ENCODE measurements at regions not wholly inside any gene's neighbourhood (a gene's known extent, or its start where the extent isn't known, plus 50 kb on each side); places are given as distances from the start of the nearest gene placed in this dataset.
"Not testable (repeated sequence)": the region's sequence is repeated elsewhere in the genome, so short reads cannot be mapped to it uniquely, and the experiment has no call there.

DNA sequence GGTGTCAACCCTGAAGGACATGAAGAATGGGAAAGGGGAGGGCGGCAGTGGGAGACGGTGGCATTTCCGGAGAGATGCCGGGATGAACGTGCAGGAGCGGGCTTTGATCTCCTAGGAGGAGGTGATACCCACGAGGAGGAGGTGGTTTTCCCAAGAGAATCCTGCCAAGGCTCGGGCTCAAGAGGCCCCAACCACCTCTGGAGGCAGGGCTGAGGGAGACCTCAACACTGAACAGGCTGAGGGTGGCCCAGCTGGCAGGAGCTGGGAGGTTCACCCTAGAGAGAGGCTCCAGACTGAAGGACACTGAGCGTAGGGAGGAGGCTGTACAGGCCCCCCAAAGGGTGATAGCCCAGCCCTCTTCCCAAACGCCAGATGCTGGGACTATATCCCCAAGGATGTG lies 422.2 kb upstream of the ZNF722 start:
- not testable (repeated sequence) for H3K9me3 Mint-ChIP-seq, H3K36me3 Mint-ChIP-seq, H3K4me1 Mint-ChIP-seq, H3K27ac Mint-ChIP-seq, H3K27me3 Mint-ChIP-seq
- H3K4me3 Mint-ChIP-seq = peak overlapping the region in 1 of 4 donors; percentile 68

DNA sequence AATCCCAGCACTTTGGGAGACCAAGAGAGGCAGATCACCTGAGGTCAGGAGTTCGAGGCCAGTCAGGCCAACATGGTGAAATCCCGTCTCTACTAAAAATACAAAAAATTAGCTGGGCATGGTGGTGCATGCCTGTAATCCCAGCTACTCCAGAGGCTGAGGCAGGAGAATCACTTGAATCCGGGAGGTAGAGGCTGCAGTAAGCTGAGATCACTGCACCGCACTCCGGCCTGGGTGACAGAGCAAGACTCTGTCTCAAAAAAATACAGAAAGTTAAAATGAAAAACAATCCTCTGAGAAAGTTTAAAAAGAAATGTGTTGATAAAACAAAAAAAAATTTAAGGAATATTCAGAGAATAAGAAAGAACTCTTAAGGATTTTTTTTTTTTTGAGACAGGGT lies 421.6 kb upstream of the ZNF722 start:
- H3K4me3 Mint-ChIP-seq, H3K36me3 Mint-ChIP-seq, H3K27ac Mint-ChIP-seq, H3K27me3 Mint-ChIP-seq, H3K9me3 Mint-ChIP-seq, H3K4me1 Mint-ChIP-seq: not testable (repeated sequence)

DNA sequence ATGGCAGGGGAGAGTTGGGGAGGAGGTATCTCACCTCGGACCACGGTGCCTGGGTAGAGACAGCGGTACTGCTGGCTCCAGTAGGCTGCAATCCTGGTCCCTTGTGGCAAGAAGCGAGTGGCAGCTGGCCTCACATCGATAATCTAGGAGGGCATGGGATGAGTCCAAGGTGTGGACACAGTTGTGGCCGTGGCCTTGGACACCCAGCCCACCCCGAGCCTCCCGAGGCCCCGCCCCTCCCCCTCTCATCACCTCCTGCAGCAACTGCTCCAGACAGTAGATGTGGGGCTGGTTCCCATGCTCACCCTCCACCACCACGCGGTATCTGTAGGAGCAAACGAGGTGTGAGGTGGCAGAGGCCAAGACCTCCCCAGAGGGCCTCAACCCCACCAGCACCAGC lies 418.6 kb upstream of the ZNF722 start:
- not testable (repeated sequence) for H3K27ac Mint-ChIP-seq, H3K9me3 Mint-ChIP-seq, H3K4me3 Mint-ChIP-seq, H3K4me1 Mint-ChIP-seq, H3K36me3 Mint-ChIP-seq, H3K27me3 Mint-ChIP-seq

DNA sequence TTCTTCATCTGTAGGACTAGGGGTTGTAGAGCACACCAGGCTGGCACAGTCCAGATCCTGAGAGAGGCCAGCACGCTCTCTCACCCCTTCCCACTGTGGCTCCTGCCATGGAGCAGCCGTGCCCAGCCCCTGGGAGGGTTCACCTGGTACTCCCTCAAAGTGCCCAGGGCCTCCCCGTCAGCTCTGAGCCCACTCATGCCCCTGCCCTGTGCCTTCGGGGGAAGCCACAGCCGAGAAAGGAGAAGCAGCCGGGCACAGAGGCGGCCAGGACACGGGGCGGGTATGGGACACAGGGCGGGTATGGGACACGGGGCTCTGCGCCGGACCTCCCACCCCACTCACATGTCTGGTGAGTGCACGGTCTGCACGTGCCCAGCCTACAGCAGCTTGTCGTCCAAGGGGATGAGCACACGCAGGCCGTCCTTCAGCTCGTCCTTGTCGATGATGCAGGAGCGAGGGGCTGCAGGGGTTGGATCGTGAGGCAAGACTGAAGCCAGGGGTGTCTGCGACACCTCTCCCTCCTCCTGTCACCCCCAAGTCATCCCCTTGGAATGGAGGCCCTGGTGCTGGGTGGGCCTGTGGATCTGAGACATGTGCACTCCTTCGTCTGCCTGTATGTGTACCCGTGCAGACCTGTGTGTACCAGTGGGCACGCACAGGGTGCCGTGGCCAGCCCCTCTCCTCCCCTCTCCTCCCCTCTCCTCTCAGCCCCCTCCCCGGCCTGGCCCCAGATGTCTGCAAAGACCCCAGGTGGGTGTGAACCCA lies 417.9 kb upstream of the ZNF722 start:
- not testable (repeated sequence) for H3K27ac Mint-ChIP-seq, H3K9me3 Mint-ChIP-seq, H3K4me3 Mint-ChIP-seq, H3K27me3 Mint-ChIP-seq, H3K36me3 Mint-ChIP-seq, H3K4me1 Mint-ChIP-seq

DNA sequence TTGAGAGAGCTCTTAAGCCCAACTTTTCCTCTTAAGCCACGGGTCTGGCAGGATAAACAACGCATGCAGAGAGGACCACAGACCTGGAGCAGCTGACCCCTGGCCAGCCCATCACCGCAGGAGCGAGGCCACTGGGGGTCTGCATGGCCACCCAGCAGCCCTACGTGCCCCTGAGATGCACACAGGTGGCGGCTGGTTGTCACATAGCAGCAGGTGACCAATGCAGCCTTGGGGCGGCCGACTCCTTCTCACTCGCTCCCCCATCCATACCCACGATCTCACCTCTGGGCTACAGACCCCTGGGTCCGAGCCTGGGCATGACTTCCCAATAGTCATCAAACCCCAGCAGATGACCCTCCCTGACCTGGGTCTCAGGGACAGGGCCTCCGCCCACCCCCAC lies 415.9 kb upstream of the ZNF722 start:
- H3K4me1 Mint-ChIP-seq, H3K36me3 Mint-ChIP-seq, H3K27ac Mint-ChIP-seq: not testable (repeated sequence)

DNA sequence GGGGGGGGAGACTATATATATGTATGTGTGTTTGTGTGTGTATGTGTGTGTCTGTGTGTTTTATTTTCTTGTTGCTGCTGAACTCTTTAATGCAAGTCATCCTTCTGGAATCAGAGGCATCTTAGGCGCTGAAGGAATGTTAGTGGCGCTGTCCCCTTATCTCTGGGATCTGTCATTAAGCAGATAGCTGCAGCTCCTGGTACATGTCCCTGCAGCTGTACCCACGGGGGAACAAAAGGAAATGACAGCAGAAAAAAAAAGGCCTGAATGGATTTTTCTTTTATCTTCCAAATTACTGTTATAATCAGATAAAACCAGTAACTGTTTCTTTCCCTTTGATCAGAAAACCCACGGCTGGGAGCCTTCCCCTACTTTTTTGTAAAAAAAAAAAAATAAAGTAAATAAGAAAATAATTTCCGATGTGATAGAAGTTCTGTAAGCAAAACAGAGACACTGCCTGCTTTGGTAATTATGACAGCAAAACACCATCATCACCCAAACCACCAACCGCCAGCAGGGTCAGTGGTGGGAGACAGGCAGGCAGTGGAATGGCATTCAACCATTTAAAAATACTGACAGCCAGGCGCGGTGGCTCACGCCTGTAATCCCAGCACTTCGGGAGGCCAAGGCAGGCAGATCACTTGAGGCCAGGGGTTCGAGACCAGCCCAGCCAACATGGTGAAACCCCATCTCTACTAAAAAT lies 411.3 kb upstream of the ZNF722 start:
- H3K27me3 Mint-ChIP-seq = not testable (repeated sequence)

More for the DNA sequence above, 415.9 kb upstream of the ZNF722 start:
- H3K9me3 Mint-ChIP-seq, H3K4me3 Mint-ChIP-seq, H3K27me3 Mint-ChIP-seq: not testable (repeated sequence)

DNA sequence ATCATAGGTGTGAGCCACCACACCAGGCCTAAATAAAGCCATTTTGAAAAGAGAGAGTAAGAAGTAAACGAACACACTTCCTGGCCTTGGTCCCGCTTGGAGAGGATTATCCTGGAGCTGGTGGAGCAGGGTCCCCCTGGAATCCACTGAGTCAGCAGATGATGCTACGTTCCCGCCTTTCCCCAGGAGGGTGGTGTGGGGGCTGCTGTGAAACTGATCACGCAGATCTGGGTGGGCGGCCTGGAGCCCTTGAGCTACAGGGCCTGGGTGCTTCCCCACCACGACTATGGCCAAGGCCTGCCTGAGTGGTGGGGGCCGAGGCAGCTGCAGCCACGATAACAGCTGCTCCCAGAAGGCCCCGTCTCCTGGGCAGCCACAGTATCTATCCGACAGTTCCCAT lies 407.4 kb upstream of the ZNF722 start:
- not testable (repeated sequence) for H3K27me3 Mint-ChIP-seq

More for the DNA sequence above, 411.3 kb upstream of the ZNF722 start:
- not testable (repeated sequence) for H3K27ac Mint-ChIP-seq, H3K4me1 Mint-ChIP-seq, H3K9me3 Mint-ChIP-seq, H3K36me3 Mint-ChIP-seq, H3K4me3 Mint-ChIP-seq

DNA sequence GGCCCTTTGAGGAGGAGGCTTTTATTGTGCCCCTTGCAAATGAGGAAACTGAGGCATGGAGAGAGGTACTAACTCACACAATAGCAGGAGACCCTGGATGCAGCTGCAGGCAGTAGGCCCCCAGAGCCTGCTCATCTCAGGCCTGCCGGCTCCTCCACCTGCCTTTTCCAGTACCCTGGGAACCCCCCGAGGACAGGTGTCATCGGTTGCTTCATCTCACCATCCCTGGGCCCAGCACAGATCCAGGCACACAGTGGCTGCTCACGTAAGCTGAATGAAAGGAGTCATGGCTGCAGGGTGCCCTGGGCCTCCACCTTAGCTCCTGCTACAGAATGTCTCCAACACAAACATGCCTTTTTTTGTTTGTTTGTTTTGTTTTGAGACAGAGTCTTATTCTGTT lies 394.8 kb upstream of the ZNF722 start:
- not testable (repeated sequence) for H3K36me3 Mint-ChIP-seq, H3K4me3 Mint-ChIP-seq, H3K27me3 Mint-ChIP-seq, H3K27ac Mint-ChIP-seq, H3K4me1 Mint-ChIP-seq, H3K9me3 Mint-ChIP-seq

More for the DNA sequence above, 407.4 kb upstream of the ZNF722 start:
- H3K36me3 Mint-ChIP-seq, H3K4me1 Mint-ChIP-seq, H3K9me3 Mint-ChIP-seq, H3K27ac Mint-ChIP-seq, H3K4me3 Mint-ChIP-seq: not testable (repeated sequence)

DNA sequence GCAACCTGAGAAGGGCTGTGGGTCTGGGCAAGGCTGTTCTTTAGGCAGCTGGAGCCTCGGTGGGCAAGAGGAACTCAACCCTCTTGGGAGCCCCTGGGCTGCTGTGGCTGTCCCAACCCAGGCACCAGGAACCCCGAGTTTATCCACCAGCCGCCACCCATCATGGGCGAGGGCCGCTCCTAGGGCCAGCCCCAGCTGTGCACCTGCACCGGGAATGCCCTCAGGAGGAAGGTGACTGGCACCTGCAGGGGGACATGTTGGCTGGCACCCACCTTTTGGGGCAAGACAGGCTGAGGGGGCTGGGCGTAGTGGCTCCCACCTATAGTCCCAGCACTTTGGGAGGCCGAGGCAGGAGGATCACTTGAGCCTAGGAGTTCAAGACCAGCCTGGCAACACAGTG lies 393.8 kb upstream of the ZNF722 start:
- not testable (repeated sequence) for H3K4me1 Mint-ChIP-seq, H3K36me3 Mint-ChIP-seq, H3K4me3 Mint-ChIP-seq, H3K27ac Mint-ChIP-seq, H3K27me3 Mint-ChIP-seq, H3K9me3 Mint-ChIP-seq

DNA sequence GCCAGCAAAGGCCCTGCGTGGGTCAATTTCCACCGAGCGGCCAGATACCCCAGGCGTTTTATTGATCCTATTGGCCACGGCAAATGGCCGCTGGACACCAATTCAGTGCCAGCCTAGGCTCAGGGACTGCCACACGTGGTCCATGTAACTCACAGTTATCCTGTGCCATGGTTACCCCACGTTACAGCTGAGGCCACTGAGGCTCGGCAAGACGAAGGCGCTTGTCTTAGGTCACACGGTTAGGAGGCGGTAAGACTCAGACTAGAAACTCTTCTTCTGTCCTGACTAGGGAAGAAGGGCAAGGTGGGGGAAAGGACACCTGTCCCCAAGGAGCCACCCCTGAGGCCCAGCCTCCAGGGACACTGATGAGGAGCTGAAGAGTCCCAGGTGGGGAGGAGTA lies 381.1 kb upstream of the ZNF722 start:
- H3K27ac Mint-ChIP-seq, H3K4me1 Mint-ChIP-seq, H3K27me3 Mint-ChIP-seq, H3K9me3 Mint-ChIP-seq, H3K36me3 Mint-ChIP-seq, H3K4me3 Mint-ChIP-seq: not testable (repeated sequence)

DNA sequence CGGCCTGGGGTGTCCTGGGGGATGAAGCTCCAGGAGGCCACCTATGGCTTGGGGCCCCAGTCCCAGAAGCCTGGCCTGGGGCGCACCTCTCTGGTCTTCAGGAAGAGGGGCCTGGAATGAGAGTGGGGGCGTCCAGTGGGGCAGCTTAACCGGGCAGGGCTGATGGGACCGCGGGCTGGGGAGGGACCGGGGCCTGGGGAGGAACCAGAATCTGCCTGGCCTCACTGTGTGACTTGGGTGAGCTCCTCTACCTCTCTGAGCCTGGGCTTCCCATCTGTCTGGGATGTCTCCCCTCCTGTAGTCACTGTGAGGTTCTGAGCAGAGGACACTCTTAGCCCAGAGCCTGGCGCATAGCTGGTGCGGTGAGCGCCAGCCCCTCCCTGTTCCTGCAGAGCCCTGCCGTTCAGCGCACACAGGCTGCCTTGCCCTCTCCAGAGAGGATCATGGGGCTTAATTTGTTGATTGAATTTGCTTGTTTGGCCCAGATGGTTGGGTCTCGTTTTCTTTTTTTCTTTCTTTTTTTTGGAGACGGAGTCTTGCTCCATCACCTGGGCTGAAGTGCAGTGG lies 378.4 kb upstream of the ZNF722 start:
- not testable (repeated sequence) for H3K4me1 Mint-ChIP-seq, H3K27me3 Mint-ChIP-seq, H3K9me3 Mint-ChIP-seq, H3K4me3 Mint-ChIP-seq, H3K27ac Mint-ChIP-seq, H3K36me3 Mint-ChIP-seq

DNA sequence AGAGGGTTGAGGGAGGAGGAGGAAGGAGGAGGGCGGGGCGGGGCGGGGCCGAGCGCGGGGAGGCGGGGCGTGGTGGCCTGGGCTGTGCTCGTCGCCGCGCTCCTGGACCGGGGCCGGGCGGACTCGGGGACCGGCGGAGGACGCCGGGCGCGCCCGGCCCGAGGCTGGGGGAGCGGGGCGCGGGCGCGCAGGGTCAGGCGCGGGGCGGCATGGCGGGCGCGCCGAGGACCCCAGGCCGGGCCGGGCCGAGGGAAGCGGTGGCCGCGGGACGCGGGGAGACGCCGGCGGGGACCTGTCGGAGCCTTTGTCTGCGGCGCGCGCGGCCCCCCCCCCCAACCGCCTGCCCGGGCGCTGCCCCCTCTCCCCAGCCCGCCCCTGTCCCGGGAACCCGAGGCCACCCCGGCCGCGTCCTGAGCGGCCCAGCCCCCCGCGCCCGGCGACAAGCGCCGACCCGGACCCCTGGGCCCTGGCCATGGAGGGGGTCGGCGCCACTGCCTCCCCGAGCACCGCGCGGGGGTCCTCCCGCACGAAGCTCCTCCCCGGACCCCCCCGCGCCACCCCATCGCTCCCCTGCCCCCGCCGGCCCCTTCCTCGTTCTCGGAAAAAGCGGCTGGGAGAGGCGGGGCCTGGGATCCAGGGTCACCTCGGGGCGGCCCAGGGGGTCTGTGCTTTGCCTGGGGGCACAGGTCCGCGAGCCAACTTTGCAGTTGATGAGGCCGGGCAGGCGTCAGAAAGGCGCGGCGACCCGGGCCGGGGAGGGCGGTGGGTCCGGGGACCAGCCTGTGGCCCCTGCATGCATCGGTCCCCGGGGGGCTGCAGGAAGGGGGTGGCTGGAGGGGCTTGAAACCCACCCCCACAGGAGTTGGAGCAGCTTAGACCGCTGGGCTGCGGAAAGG lies 370.8 kb upstream of the ZNF722 start:
- H3K4me3 Mint-ChIP-seq, H3K9me3 Mint-ChIP-seq, H3K27me3 Mint-ChIP-seq, H3K36me3 Mint-ChIP-seq, H3K27ac Mint-ChIP-seq, H3K4me1 Mint-ChIP-seq: not testable (repeated sequence)

DNA sequence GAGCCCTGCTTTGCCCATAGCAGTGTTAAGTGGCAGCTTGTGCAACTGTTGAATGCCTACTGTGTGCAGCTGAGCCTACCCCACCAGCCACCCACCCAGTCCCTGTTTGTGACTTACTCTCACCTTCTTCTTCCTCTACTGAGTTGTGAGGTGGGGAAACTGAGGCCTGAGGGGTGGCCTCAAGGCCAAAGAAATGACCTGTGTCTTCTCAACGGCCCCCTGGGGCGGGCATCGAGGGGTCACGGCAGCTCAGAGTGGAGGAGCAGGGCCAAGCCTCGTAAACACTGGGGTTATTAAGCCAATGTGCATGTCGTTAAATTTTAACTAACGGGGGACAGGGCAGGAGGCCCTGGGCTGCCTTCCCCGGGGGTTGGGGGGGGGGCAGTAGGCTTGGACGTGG lies 369.6 kb upstream of the ZNF722 start:
- H3K36me3 Mint-ChIP-seq, H3K27me3 Mint-ChIP-seq, H3K4me1 Mint-ChIP-seq, H3K27ac Mint-ChIP-seq, H3K9me3 Mint-ChIP-seq, H3K4me3 Mint-ChIP-seq: not testable (repeated sequence)

DNA sequence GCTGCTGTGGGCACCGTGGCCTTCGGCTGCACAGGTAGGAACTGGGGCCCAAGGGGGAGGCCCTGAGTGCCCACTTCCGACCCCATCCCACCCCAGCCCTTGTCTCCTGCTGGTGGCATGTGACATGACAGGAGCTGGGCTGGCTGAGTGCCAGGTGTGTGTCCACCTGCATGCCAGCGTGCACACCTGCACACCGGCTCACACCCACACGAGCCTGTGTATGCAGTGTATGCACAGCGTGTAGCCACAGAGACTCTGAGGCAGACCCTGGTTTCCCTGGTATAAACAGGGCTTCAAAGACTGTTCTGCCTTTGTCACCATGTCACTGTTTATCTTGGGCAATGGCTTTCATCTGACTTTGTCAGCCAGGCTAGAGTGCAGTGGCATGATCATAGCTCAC lies 362.1 kb upstream of the ZNF722 start:
- not testable (repeated sequence) for H3K27ac Mint-ChIP-seq, H3K4me1 Mint-ChIP-seq, H3K4me3 Mint-ChIP-seq, H3K9me3 Mint-ChIP-seq, H3K27me3 Mint-ChIP-seq, H3K36me3 Mint-ChIP-seq

DNA sequence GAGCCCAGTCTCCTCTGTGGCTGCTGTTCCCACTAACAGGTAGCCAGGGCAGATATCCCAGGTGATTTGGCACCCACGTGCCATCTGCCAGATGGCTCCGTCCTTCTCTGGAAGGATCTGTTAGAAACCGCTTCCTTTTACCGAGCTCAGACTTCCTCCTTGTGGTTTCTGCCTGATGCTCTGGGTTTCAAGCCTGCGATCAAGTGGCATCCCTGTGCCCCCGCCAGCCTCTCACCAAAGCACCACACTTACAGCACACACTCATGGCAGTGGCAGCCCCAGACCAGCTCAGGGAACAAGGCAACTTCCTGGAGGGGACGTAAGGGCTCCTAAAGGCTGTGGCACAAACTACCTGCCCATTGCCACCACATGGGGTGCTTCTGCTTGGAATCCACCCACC lies 333.1 kb upstream of the ZNF722 start:
- not testable (repeated sequence) for H3K27ac Mint-ChIP-seq, H3K27me3 Mint-ChIP-seq, H3K36me3 Mint-ChIP-seq, H3K4me3 Mint-ChIP-seq, H3K4me1 Mint-ChIP-seq, H3K9me3 Mint-ChIP-seq

DNA sequence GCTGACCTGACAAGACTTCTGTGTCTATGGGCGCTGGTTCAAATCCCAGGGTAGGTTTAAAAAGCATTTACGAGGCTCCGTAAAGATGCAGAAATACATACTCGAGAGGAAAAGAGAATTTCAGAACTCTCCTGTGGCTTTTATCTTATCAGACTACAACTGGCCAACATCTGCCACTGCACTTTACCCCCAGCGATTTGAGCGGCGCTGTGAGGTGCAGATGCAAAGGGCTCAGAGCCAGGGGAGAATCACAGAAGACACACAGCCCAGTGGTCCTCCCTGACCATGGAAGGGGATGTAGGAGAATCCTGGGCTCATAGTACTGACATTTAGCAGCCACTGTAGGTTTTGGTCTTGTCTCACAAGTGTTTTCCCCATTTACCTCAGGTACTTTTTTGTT lies 307.2 kb upstream of the ZNF722 start:
- H3K4me1 Mint-ChIP-seq, H3K36me3 Mint-ChIP-seq, H3K27ac Mint-ChIP-seq, H3K4me3 Mint-ChIP-seq, H3K9me3 Mint-ChIP-seq, H3K27me3 Mint-ChIP-seq: not testable (repeated sequence)

Data from IgD-negative memory B cell (primary cell).